ENCODE measurements at regions not wholly inside any gene's neighbourhood (a gene's known extent, or its start where the extent isn't known, plus 50 kb on each side); places are given as distances from the start of the nearest gene placed in this dataset.

GRCh38 chr13:111551204-111551820 is 230.9 kb downstream of the TEX29 start:
- no peaks in the 10 kb centered on the region for H3K36me3 Mint-ChIP-seq (ENCODE audit: low read depth)
- no peaks in the 10 kb centered on the region for H3K4me1 Mint-ChIP-seq
- no peak for TF ChIP-seq CTCF (IDR thresholded peaks at IDR 0.05)
- no peaks in the 10 kb centered on the region for H3K27me3 Mint-ChIP-seq
- no peaks in the 10 kb centered on the region for H3K9me3 Mint-ChIP-seq
- no peak overlapping the region for H3K4me3 Mint-ChIP-seq
- CTCF ChIA-PET = no interaction called here
- intact Hi-C loops (cut with micrococcal nuclease) = no loop called here
- no peak for ATAC-seq (ENCODE audit: low read depth)
- H3K27ac Mint-ChIP-seq = no peak overlapping the region
- POLR2A ChIA-PET = no interaction called here
- no peak for DNase-seq

- intact Hi-C loops (cut with micrococcal nuclease) = no loop called here
- no peak overlapping the region for H3K27ac Mint-ChIP-seq
- no peaks in the 10 kb centered on the region for H3K9me3 Mint-ChIP-seq
- POLR2A ChIA-PET = no interaction called here
- no peaks in the 10 kb centered on the region for H3K4me1 Mint-ChIP-seq
- no peak for TF ChIP-seq CTCF (IDR thresholded peaks at IDR 0.05)
- no peaks in the 10 kb centered on the region for H3K36me3 Mint-ChIP-seq (ENCODE audit: low read depth)
- CTCF ChIA-PET = no interaction called here
- ATAC-seq (ENCODE audit: low read depth) (no peak), DNase-seq (no peak)
- H3K4me3 Mint-ChIP-seq = no peak overlapping the region
- peaks cover 4% of the 10 kb centered on the region for H3K27me3 Mint-ChIP-seq
Observed at GRCh38 chr13:111552891-111553655, 232.6 kb downstream of the TEX29 start.

GRCh38 chr13:111554539-111555267 is 234.3 kb downstream of the TEX29 start:
- Mint-ChIP-seq H3K36me3 (ENCODE audit: low read depth) (no peaks in the 10 kb centered on the region), H3K9me3 (no peaks in the 10 kb centered on the region), H3K27me3 (peaks cover 5% of the 10 kb centered on the region), H3K27ac (no peak overlapping the region), H3K4me1 (no peaks in the 10 kb centered on the region), H3K4me3 (no peak overlapping the region)
- intact Hi-C loops (cut with micrococcal nuclease) = no loop called here
- DNase-seq (no peak), ATAC-seq (ENCODE audit: low read depth) (no peak)
- POLR2A ChIA-PET = no interaction called here
- no peak for TF ChIP-seq CTCF (IDR thresholded peaks at IDR 0.05)
- CTCF ChIA-PET = no interaction called here

- no peak overlapping the region for H3K4me3 Mint-ChIP-seq
- ChIA-PET POLR2A (no interaction called here), CTCF (no interaction called here)
- no peaks in the 10 kb centered on the region for H3K9me3 Mint-ChIP-seq
- H3K4me1 Mint-ChIP-seq = no peaks in the 10 kb centered on the region
- intact Hi-C loops (cut with micrococcal nuclease) = no loop called here
- H3K36me3 Mint-ChIP-seq (ENCODE audit: low read depth) = no peaks in the 10 kb centered on the region
- no peak overlapping the region for H3K27ac Mint-ChIP-seq
- TF ChIP-seq CTCF (IDR thresholded peaks at IDR 0.05) = no peak
- ATAC-seq (ENCODE audit: low read depth) (no peak), DNase-seq (no peak)
- peaks cover 5% of the 10 kb centered on the region for H3K27me3 Mint-ChIP-seq
Observed at GRCh38 chr13:111555268-111555808, 234.9 kb downstream of the TEX29 start.

GRCh38 chr13:111555903-111556302 is 235.5 kb downstream of the TEX29 start:
- H3K36me3 Mint-ChIP-seq (ENCODE audit: low read depth) = no peaks in the 10 kb centered on the region
- H3K4me3 Mint-ChIP-seq = no peak overlapping the region
- POLR2A ChIA-PET = no interaction called here
- CTCF ChIA-PET = no interaction called here
- H3K9me3 Mint-ChIP-seq = no peaks in the 10 kb centered on the region
- ATAC-seq (ENCODE audit: low read depth) = no peak
- TF ChIP-seq CTCF (IDR thresholded peaks at IDR 0.05) = no peak
- H3K4me1 Mint-ChIP-seq = no peaks in the 10 kb centered on the region
- H3K27me3 Mint-ChIP-seq = peaks cover 5% of the 10 kb centered on the region
- DNase-seq = no peak
- intact Hi-C loops (cut with micrococcal nuclease) = no loop called here
- H3K27ac Mint-ChIP-seq = no peak overlapping the region
